ENCODE measurements at regions not wholly inside any gene's neighbourhood (a gene's known extent, or its start where the extent isn't known, plus 50 kb on each side); places are given as distances from the start of the nearest gene placed in this dataset.
"Not testable (repeated sequence)": the region's sequence is repeated elsewhere in the genome, so short reads cannot be mapped to it uniquely, and the experiment has no call there.

GRCh38 chr6:27529796-27530195 lies 56.9 kb upstream of the ZNF184 start:
- TF ChIP-seq, protein P1, sequence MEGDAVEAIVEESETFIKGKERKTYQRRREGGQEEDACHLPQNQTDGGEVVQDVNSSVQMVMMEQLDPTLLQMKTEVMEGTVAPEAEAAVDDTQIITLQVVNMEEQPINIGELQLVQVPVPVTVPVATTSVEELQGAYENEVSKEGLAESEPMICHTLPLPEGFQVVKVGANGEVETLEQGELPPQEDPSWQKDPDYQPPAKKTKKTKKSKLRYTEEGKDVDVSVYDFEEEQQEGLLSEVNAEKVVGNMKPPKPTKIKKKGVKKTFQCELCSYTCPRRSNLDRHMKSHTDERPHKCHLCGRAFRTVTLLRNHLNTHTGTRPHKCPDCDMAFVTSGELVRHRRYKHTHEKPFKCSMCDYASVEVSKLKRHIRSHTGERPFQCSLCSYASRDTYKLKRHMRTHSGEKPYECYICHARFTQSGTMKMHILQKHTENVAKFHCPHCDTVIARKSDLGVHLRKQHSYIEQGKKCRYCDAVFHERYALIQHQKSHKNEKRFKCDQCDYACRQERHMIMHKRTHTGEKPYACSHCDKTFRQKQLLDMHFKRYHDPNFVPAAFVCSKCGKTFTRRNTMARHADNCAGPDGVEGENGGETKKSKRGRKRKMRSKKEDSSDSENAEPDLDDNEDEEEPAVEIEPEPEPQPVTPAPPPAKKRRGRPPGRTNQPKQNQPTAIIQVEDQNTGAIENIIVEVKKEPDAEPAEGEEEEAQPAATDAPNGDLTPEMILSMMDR (conservative IDR thresholded peaks at IDR 0.05): not testable (repeated sequence)
- not testable (repeated sequence) for TF ChIP-seq ZFX (IDR thresholded peaks at IDR 0.05)
